ENCODE measurements at regions not wholly inside any gene's neighbourhood (a gene's known extent, or its start where the extent isn't known, plus 50 kb on each side); places are given as distances from the start of the nearest gene placed in this dataset.

DNA sequence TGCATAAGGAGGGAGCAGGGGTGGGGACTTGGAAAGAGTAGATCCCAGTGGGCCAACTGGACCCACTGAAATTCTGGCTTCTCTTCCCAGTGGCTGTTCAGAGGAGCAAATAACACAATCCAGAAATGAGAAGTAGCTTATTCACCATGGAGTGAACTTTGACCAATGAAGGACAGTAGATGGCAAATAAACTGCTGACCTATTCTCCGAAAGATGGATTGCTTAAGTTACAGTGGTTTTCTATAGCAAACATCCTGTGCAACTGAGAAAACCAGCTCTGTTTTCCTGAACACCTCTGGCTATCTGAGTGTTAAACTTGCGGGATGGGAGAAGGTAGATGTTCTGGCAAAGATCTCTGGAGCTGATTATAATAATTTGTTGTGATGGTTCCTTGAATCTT, 325.1 kb downstream of the SPATA31D1 start:
- DNase-seq (ENCODE audit: low spot score) = no peak

DNA sequence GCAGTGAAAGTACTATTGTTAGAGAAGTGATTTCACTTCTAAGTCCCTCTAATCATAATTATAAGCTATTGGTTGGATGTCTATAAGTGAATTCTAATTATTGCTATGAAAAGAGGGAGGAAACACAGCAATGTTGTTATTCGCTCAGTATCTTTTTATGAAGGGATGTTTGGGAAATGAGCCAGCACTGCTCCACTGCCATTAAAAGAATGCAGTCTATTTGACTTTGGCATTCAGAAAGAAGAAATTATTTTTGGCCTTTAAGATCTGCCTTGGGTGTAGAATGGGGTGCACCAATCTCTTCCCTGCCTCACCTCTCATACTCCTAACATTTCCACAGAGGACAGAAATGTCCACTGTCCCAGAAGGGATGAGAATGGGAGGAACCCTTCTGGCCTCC, 332.0 kb downstream of the SPATA31D1 start:
- no peak for DNase-seq (ENCODE audit: low spot score)

DNA sequence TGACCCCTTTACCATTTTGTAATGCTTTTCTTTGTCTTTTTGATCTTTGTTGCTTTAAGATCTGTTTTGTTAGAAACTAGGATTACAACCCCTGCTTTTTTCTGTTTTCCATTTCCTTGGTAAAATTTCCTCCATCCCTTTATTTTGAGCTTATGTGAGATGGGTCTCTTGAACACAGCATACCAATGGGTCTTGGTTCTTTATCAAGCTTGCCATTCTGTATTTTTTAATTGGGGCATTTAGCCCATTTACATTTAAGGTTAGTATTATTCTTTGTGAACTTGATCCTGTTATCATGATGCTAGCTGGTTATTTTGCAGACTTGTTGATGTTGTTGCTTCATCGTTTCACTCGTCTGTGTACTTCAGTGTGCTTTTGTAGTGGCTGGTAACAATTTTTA, 337.3 kb downstream of the SPATA31D1 start:
- no peak for DNase-seq (ENCODE audit: low spot score)

DNA sequence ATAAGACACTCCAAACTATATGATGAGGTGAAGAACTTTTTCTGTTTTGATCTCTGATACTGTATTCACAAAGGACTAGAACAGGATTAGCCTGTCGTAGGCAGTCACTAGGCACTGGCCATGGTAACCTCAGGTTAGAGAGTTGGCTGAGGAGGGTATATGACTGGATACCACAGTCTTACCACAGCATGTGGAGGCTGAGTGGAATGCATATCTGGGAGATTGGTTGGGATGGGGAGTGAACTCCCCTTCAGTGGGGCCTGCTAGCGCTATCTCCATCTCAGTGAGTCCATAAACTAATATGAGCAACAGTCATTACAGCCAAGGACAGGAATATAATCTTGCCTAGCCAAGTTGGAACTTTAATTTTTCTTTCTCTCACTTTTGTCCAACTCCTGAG, 339.1 kb downstream of the SPATA31D1 start:
- DNase-seq (ENCODE audit: low spot score) = no peak

DNA sequence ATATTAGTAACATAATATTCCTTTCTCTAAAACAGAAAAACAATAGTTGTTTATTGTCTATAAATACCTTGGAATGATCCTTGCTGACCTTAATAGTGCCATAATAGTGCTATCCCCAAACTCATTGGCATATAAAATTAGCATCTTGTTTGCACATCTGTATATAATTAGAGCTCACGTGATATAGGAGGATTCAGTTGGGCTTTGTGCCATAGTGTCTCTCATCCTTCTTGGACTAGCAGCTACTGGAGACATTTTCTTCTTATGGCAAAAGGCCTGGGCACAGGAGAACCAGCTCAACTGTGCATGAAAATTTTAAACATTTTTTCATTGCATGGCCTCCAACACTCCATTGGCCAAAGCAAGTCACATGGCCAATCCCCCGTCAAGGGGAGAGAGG, 342.5 kb downstream of the SPATA31D1 start:
- no peak for DNase-seq (ENCODE audit: low spot score)

DNA sequence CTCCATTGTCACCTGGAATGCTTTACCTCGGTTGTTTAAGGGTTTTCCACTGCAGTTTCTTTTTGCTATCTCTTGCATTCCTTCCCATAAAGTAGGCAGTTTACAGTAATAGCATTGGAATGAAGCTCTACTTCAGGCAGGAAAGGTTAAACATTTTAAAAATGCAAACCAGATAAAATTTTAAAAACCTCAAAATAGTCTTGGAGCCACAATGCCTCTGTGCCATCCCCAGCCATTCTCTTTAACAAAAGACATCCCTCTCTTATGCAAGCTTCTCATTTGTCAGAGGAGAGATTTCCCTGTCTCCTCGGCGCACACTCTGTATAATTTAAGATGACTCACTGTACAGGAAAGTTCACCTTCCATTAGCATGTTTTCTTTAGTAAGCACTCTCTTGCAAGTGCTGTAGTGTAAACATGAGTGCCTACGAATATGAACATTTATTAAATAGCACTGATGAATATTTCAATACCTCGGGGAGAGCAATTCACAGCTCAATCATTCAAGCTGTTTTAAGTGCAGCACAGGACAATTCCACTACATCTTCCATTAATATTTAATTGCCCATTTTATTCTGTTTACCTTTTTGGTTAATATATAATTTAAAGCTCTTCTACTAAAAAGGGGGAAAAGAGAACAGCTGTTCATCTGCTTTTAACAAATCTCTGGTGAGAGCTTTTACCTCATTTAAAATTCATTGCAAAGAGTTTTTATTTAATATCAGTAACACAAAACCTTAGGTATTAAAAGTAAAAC, 343.6 kb downstream of the SPATA31D1 start:
- DNase-seq (ENCODE audit: low spot score) = no peak

DNA sequence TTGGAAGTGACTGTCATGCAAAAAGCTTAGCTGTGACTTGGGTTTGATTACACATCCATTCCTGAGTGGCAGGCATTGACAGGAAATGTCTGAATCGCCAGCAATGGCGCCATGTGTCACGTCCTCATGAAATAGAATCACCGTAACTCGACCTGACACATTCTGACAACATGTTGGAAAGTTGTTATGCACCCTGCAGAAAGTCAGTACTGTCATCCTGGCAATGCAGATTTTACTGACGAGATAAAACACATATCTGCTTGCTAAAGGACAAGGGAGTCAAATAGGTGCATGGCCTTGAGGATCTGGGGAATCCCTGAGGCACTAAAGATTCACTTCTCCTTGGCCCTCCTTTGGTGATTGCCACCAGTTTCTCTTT, 344.2 kb downstream of the SPATA31D1 start:
- peak; percentile 16 for DNase-seq (ENCODE audit: low spot score)

DNA sequence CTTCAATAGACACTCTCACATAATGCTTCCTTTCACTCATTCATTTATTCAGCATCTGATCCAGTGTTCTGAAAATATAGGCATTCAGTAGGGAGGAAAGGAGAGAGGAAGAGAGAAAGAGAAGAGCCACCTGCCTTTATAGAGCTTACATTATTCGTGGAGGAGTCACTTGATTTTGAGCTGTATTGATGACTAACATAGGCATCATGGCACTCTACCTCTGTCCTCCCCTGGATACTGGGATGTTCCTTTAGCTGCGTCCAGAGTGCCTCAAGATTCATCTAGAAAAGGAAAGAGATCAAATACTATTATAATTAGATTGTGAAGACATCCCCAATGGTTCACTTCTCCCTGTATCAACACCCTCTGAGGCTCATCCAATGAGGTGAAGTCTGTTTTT, 345.1 kb downstream of the SPATA31D1 start:
- no peak for DNase-seq (ENCODE audit: low spot score)

DNA sequence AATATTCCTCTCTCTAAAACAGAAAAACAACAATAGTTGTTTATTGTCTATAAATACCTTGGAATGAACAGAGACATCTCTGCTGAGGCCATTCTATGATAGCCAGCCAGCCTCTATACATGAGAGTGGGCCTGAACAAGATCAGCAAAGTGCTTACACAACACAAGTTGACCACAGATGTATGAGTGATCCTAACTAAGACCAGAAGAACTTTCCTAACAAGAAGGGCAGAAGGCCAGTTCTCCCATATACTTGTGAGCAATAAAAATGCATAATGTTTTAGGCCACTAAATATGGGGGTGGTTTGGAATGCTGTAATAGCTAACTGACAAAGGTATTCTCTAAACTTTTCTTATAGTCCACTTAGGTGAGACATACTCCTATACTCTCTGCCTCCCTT, 345.7 kb downstream of the SPATA31D1 start:
- DNase-seq (ENCODE audit: low spot score) = no peak

DNA sequence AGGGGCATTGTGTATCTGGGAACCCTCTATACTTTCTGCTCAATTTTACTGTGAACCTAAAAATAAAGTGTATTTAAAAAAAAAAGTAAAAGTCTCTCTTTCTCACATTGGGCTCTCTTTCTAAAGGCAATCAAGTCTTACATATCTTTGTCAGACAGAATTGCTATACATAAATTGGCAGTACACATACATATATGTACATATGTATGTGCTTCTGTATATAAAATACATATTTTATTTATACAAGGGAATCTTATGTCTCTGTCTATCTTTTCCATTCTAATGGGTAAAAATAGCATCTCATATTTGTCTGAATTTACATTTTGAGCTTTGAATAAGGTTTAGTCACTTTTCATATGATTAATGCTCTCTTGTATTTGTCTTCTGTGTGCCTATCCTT, 348.8 kb downstream of the SPATA31D1 start:
- DNase-seq (ENCODE audit: low spot score) = no peak

DNA sequence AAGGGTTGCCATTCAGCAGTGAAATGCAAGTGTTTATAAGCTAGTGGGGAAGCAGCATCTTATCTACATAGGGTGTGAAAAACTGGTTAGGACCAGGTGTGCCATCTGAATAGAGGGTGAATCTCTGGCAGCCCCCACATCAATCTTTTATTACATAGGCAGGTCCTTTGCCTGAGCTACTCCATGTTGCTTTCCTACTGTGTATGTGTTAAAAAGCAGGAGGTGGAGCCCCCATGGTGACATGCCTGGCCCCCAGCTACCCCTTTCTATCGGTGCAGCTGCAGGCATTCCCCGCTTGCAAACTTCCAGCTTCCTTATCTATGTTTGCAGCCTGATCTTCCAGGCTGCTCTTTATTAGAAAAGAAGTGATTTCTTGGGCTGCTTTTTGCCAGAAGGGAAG, 353.5 kb downstream of the SPATA31D1 start:
- DNase-seq (ENCODE audit: low spot score) = no peak

DNA sequence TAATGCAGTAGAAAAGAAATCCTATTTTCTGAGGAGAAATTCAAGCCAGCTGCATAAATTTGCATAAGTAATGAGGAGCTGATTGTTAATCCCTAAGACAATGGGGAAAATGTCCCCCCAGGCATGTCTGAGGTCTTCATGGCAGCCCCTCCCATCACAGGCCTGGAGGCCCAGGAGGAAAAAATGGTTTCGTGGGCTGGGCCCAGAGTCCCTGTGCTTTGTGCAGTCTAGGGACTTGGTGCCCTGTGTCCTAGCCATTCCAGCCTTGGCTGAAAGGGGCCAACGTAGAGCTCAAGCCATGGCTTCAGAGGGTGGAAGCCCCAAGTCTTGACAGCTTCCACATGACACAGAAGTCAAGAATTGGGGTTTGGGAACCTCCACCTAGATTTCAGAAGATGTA, 357.5 kb downstream of the SPATA31D1 start:
- DNase-seq (ENCODE audit: low spot score) = no peak

DNA sequence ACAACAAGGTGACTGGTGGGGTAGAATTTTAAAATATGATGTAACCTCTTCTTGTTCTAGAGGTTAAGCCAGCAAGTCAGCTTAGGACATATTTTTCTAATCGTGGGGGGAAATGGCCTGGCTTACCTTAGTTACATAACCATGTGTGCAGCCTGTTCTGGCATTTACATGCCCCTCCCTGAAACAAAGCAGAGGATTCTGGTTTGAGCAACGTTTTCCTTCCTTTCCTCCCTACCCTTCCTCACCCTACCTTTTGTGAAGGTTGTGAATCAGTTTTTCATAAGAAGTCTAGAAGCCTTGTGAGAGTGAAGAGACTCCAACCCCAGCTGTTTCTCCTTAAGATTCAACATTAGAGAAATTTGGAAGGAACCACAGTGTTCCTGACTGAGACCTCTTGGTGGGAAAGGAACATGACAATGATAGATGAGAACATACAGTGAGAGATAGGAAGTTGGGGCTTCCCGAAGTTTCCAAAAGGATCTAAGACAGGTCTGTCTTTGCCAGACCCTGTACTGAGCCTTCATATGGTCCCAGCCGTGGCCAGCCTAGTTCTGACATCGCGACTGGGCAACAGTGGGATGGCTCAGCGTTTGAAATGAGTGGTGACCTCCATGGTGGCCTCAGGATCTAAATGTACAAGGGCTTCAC, 365.2 kb downstream of the SPATA31D1 start:
- DNase-seq (ENCODE audit: low spot score) = no peak

DNA sequence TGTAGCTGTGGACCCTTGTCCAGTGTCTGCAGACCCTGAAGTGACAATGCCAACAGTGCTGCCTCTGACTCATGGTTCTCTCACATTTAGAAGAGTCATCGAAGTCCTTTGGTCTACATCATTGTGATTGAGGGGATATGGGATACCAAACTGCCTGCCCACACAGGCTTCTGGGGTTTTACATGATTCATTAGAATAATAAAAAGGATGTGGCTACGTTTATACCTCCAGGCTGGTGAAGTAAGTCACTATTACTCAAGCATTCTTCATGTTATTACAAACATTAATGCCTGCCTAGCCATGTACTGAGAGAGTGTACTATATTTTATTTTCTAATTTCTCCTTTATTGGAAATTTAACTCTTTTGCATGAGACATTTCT, 365.7 kb downstream of the SPATA31D1 start:
- no peak for DNase-seq (ENCODE audit: low spot score)

DNA sequence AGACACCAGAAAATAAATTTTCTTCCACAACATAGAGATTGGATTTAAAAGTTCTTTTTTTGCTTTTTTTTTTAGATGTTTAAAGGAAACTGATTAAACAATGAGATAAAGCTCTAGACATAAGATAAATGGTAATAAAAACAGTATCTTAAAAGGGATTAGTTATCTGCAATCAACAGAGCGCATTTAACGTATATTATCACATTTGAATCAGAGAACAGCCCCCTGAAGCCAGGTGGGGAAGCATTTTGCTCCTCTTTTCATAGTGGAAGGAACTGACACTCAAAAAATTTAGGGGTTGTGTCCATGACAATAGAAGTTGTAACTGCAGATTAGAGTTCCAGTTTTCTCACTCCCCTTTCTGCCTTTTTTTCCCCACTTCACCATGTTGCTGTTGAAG, 367.6 kb downstream of the SPATA31D1 start:
- peak; percentile 29 for DNase-seq (ENCODE audit: low spot score)

DNA sequence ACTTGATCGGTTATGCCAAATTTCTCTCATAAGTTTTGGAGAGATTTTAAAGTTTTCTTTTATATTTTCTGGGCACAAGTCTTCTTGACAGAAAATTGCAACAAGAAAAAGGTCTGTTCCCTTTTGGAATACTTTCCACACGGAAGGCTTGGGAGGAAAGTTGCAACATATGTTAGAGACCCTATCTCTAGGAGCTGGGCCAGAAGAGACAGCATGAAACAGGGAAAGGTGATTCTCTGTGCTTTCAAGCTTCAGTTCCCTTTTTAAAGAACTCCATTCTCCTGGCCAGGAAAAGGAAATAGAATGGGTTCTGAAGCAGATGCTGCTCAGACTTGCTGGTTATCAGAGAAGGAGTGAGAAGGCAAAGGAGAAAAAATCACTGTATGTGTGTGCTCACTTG, 368.3 kb downstream of the SPATA31D1 start:
- DNase-seq (ENCODE audit: low spot score) = no peak

DNA sequence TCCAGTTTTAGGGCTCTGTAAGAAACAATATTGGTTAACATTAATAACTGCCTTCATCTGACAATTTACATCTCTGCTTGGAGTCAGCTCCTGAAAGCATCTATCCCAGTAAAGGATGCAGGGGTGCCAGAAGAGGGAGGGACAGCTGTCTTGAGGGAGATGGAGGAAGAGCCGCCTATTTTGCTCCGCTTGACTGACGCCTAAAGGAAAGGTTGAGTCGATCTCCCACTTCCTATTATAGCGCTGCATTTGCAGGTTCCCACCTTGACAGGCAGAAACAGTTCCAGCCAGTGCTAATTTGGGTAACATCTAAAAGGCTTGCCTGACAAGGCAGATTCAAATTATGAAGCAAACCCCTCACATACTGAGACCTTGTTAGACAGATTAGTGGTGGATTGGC, 374.6 kb downstream of the SPATA31D1 start:
- DNase-seq (ENCODE audit: low spot score) = peak; percentile 66

DNA sequence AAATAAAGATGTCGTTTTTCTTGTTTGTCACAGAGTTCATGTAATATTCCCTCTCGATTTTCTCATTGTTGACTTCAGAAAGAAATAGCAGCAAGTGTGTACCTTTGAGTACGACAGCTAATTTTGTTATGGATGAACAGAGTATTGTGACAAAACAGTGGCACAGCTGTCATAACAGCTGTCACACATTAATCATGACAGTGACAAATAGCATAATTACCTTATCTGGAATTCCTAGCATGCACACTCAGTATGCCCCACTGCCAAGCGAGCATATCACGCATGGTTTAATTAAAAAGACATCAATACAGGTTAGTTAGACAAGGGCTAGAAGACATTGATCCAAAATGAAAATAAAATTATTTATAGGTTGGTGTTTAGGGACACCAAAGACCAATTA, 375.1 kb downstream of the SPATA31D1 start:
- DNase-seq (ENCODE audit: low spot score) = peak; percentile 78

DNA sequence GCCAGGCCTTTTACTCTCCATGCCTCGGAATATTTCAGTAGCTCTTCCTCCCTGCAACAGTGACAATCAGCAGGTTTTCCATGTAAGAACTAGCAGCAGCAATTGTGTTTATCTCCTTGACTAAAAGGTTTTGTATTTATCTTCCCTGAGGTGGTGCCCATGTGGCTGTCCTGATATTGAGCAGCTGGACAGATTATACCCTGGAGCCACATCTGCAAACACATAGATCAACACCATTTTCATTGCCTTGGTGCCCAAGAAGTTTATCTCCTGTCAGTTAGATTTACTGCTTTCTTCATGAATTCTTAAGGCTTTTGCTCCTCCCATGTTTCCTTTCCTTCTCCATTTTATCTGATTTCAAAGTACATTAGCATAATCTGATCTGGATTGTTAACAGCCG, 378.4 kb downstream of the SPATA31D1 start:
- DNase-seq (ENCODE audit: low spot score) = peak; percentile 41

DNA sequence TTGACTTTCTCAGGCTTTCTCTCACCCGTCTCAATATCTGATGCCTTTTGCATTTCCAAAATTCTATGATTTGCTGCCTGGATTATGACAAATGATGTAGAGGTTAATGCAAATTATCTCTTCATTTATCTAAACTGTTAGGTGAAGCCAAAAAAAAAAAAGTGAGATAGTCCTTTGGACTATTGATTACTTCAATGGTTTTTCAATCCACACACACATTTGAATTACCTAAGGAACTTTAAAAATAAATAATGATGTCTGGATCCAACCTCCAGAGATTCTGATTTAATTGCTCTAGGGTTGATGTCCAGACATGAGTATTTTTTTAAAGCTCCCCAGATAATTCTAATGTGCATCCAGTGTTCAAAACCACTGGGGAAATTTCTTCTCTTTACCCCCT, 379.4 kb downstream of the SPATA31D1 start:
- no peak for DNase-seq (ENCODE audit: low spot score)

DNA sequence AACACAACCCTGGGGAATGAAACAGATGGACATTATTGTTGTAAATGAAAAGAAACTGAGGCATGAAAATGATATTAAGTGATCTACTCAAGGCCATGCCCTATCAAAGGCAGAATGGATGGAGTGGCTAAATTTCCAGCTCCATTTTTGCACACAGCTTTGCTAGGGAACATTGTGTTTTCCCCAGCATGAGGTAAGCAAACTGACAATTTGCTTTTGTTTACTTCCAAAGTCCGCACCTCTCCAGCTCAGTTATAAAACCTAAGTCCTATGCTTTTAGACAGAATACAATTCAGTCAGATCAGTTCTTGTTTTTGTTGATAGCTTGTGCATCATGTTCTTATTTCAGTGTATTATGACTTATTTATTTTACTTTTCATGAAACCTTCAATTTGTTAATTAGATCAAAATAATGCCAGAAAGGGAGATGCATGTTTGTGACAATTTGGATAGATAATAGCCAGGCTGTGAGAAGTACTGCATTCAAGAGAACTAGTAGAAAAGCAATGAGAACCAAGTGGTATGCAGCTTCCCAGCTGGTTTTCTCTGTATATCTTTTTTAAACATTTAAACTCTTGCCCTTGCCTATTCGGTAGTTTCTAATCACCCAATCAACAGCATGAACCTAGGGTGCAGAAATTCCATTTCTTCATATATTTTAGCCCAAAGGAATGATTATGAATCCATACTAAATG, 380.8 kb downstream of the SPATA31D1 start:
- DNase-seq (ENCODE audit: low spot score) = no peak

DNA sequence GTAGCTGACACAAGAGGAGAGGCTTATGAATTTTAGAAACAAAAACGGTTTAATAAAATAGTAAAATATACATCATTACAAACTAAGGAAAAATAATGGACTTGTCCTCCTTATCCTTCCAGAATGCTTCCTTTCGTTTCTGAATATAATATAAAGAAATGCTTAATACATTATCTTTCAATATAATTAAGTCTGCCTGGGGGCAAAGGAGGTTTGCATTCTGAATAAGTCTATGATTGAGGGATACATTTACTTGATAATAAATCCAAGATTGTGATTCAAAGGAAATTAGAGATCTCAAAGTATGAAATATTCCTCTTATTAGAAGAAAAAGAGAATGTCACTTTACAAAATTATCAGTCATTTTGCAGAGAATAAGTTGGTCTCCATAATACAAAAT, 386.5 kb downstream of the SPATA31D1 start:
- no peak for DNase-seq (ENCODE audit: low spot score)

DNA sequence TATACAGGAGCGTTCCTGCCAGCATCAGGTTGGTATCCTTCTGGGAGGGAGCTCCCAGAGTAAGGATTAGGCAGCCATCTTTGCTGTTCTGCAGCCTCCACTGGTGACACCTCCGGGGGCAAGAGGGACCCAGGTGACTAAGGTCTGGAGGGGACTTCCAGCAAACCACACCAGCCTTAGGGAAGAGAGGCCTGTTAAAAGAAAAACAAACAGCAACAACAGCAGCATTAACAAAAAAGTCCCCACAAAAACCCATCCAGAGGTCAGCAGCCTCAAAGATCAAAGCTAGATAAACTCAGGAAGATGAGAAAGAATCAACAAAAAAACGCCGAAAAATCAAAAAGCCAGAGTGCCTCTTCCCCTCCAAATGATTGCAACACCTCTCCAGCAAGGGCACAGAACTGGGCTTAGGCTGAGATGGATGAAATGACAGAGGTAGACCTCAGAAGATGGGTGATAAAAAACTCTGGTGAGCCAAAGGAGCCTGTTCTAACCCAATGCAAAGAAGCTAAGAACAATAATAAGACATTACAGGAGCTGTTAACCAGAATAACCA, 388.2 kb downstream of the SPATA31D1 start:
- no peak for DNase-seq (ENCODE audit: low spot score)

All from SK-N-DZ (cell line).